HG02798 (cell line): ENCODE measurements at regions not wholly inside any gene's neighbourhood (a gene's known extent, or its start where the extent isn't known, plus 50 kb on each side); places are given as distances from the start of the nearest gene placed in this dataset.
"Not testable (repeated sequence)": the region's sequence is repeated elsewhere in the genome, so short reads cannot be mapped to it uniquely, and the experiment has no call there.

Source experiments
- ATAC-seq: cut with Tn5 transposase; IDR thresholded peaks from one replicate; pipeline ENCODE4 v1.9.1; 2021; ENCODE audit warnings: mild to moderate bottlenecking; ENCODE audit not compliant: unreplicated experiment, poor library complexity

DNA sequence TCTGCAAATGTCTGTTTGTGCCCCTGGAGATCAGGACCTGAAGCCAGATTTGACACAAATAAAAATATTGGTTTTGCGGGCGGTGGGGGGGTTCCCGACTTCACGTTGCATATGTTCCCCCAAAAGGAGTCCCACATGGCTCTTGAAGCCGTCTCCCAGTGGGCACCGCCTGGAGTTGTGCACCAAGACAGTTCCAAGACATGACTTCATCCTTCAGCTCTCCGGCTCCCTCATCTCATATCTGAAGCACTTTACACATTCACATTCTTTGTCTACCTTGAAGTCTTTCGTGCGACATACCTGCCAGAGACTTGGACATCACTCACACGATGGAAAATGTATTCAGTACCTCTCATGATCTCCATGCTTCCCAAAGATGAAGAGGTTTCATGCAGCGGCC is 362.8 kb upstream of the FOXK1 start:
- no peak for ATAC-seq

DNA sequence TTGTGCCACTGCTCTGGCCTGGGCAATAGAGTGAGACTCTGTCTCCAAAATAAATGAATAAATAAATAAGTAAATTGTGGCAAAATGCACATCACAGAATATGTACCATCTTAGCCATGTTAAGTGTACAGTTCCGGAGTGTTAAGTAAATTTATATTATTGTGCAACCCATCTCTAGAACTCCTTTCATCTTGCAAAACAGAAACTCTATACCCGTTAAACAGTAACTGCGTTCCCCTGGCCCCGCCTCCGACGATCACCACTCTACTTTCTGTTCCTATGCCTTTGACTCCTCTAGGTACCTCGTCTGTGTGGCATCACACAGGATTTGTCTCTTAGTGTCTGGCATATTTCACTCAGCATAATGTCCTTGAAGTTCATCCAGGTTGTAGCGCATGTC is 356.4 kb upstream of the FOXK1 start:
- no peak for ATAC-seq

DNA sequence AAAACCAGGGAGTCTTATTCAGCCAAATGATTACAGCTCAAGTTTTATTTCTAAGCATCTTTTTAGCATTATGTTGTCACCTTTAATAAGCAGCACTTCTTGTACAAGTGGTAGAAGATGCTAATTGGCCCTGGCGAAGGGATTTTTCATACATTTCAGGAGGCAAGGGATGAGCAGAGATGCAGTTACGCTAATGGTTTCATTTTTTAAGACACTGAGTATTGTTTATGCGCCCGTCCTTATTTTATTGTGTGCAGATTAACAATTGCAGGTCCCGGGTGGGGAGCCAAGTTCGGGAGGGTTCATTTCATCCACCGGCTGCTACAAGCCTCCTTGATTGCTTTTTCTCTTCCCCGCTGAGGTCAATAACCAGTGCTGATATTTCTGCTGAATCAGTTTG is 350.4 kb upstream of the FOXK1 start:
- no peak for ATAC-seq

DNA sequence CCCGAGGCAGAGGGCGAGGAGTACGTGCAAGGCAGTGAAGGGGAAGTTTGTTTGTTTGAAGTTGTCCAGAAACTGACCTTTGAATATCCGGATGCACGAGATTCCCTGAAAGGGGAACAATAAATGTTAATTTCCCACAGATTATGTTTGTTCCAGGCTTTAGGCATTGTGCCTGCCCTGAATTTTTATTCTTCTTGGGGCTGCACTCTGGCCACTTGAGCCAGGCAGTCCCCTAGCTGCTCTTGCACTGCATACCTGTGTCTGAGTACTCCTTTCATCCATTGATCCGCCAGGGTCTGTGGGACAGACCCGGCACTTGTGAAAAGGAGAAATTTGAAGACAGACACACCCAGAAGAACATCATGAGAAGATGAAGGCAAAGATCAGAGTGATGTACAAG is 343.5 kb upstream of the FOXK1 start:
- no peak for ATAC-seq

DNA sequence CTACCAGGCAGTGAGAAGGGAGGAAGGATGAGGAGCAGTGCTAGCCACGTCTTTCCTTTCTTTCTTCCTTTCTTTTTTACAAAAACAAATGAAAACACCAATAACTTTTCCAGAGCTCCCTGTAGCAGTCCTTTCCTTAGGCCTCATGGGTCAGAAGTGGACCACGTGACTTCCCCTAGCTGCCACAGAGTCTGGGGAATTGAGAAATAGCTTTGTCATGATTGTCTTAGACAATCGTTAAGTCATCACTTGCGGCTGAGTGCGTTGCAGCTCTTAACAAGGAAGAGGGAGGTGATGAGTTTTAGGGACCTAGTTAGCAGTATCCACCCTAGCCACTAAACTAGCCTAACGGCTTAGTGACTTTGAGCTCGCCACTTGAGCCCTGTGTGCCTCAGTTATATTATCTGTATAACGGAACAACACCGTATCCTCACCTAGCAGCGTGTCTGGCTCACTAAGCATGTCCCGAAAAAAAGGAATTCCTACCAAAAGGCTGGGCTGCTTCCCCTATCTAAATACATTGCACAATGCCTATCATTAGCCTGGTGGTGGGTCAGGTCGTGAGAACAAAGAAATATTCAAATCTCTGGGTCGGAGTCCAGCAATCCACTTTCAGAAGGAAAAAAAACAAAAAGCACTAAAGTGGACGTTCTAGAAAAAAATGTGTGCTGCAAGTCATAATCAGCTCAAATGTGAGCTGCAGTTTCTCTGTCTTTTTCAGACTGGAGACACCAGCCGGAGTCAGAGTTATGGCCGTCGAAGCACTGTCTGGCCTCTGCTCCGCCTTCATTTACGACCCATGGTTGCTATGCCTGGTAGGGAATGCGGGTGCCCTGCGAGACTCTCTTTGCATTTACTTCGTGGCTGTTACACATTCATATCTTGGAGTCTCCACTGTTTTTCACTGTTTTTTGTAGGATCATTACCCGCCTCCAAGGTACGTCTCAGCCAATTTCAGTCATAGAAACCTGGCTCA is 338.5 kb upstream of the FOXK1 start:
- no peak for ATAC-seq

DNA sequence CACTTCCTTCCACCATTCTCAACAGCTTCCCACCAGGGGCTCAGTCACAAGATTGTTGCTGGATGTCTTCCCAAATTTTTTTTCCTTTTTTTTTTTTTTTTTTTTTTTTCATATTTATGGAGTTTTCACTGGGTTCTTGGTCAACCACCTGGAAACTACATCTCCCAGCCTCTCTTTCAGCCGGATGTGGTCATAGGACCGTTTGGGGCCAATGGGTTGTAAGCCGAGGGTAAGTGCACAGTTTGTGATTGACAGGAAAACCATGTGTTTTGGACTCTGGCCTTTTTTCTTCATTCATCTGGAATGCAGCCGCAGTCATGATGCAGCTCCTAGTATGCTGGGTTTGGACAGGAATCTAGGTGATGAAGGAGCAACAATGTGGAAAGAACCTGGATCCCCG is 337.1 kb upstream of the FOXK1 start:
- ATAC-seq = no peak

DNA sequence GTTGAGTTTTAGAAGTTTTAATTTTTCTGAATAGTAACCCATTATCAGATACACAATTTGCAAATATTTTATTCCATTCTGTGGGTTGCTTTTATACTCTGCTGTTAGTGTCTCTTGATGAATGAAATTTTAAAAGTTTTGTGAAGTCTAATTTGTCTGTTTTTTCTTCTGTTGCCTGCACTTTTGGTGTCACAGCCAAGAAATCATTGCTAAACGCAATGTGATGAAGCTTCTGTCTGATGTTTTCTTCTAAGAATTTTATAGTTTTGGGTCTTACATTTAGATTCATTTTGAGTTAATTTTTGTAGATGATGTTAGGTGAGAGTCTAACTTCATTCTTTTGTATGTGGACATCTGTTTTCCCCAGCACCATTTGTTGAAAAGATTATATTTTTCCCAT is 330.0 kb upstream of the FOXK1 start:
- no peak for ATAC-seq

DNA sequence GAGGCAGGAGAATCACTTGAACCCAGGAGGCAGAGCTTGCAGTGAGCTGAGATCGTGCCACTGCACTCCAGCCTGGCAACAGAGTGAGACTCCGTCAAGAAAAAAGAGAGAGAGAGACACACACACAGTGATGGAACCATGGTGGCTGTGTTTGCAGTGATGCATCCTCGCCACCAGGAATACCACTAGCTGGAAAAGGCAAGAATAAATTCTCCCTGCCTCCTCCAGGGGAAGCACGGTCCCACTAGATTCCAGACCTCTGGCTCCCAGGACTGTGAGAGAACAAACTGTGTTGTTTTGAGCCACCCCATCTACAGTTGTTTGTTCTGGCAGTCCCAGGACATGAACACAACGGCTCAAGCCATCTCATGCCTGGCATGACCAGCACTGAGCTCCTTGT is 320.3 kb upstream of the FOXK1 start:
- no peak for ATAC-seq

DNA sequence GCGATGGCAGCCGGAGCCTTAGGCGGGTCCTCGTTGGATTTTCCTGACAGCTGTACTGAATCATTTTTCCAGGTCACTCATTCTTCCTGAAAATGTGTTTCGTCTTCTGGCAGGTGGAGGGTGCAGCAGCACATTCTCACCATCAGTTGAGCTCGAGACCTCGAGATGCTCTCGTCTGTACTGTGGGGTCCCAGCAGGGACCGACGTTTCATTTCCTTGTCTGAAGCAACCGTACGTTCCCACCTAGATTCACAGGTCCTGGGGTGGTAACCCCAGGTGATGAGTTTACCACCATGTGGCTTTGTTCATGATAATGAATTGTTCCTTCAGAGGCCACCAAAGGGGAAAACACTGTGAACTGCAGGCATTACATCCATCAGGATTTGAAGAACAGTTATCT is 298.5 kb upstream of the FOXK1 start:
- no peak for ATAC-seq

DNA sequence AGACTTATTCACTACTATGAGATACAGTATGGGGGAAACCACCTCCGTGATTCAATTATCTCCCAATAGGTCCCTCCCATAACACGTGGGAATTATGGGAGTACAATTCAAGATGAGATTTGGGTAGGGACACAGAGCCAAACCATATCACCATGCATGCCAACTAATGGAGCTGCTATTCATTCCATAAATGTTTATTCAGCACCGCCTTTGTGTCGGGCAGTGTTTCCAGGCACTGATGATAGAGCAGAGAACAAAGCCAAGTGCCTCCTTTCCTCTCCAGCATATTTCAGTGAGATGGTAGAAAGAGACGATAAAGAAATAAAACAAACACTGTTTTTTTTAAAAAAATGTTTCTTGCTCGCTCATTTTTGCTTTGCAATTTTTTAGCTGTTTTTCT is 295.9 kb upstream of the FOXK1 start:
- no peak for ATAC-seq

DNA sequence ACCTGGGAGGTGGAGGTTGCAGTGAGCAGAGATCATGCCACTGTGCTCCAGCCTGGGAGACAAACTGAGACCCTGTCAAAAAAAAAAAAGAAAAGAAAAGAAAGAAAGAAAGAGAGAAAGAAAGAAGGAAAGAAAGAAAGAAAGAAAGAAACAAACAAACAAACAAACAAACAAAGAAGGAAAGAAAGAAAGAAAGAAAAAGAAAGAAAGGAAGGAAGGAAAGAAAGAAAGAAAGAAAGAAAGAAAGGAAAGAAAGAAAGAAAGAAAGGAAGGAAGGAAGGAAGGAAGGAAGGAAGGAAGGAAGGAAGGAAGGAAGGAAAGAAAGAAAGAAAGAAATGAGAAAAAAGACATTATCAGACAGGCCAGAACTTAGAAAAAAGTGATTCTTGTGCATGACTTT is 291.0 kb upstream of the FOXK1 start:
- ATAC-seq = not testable (repeated sequence)

DNA sequence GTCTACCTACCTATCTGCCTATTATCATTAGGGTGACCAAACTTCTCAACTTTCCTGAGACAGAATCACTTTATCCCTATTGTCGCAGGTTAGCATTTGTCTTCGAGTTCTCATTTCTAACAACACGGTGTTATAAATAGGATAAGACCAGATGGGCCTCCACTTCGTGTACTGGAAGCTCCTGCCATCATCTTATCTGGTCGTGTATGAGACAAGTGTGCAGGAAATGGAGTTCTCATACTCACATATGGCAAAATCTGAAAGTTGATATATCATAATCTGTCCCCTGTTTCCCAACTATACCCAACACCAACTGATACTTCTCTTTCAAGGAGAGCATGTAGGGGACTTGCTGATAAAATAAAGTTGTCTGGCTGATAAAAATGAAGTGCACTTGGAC is 287.4 kb upstream of the FOXK1 start:
- no peak for ATAC-seq

DNA sequence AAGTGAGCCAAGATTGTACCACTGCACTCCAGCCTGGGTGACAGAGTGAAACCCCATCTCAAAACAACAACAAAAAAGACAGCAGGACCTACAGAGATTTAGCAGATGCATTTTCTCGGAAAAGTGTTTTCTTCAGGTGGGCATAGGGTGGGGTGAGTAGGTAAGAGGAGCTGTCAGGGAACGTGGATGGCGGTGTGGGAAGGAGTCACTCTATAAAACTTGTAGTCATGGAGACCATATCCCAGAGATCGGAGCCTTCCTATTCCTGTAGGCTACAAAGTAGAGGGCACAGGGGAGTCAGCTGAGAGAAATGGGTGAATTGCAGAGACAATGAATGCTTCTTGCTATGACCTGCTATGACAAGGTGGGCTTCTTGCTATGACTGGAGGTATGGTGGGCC is 283.0 kb upstream of the FOXK1 start:
- ATAC-seq = no peak

DNA sequence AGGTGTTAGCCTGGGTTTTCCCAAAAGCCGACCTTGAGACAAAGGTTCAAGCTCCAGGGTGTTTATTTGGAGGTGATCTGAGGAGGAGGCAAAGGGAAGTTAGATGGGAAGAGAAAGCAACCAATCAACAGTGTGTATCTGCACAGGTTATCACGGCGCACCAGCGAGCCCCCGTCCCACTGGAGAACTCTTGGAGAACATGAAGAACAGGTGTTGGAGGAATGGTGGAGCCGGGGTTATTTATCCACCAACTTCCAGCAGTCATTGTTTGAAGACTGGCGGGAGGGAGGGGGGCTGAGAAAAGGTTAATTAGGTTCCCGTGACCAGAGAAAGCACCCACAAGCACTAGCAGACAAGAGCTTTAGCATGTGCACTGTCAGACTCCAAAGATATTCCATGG is 282.5 kb upstream of the FOXK1 start:
- ATAC-seq = no peak

DNA sequence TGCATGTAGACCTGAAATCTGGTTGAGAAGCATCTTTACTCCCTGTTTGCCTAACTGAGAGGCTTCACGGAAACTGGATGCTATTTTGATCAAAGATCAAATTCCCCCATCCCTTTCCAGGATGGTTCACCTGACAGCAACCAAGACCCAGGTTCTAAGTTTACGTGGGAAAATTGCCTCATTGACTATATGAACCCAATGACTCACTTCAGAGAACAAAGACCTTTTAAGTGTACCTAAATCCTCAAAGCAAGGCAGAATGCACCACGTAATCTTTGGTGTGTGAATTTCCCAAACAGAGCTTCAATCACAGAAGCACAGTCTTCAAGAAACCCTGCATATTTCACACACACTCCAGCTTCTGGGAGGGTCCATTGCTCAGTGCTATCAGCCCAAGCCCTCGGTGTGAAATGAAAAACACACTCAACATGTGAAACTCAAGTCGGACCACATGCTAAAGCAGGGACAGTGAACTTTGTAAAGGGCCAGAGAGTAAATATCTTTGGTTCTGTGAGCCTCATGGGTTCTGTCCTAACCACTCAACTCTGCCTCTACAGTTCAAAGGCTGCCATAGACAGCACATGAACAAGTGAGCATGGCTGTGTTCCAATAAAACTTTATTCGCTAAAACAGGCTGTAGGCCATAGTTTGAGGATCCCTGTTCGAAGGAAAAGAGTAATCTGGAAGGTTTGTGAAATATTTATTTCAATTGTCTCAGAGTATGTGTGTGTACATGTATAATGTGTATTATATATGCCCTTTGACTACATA is 275.6 kb upstream of the FOXK1 start:
- ATAC-seq = no peak

DNA sequence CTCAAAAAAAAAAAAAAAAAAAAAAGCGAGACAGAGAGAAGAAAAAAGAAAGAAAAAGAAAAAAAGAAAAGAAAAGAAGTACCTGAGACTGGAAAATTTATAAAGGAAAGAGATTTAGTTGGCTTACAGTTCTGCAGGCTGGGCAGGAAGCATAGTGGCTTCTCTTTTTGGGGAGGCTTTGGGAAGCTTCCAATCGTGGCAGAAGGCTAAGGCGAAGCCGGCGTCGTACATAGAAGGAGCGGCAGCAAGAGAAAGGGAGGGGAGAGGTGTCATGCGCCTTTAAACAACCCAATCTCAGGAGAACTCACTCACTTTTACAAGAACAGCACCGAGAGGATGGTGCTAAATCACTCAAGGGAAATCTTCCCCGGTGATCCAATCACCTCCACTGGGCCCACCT is 272.1 kb upstream of the FOXK1 start:
- ATAC-seq = no peak

DNA sequence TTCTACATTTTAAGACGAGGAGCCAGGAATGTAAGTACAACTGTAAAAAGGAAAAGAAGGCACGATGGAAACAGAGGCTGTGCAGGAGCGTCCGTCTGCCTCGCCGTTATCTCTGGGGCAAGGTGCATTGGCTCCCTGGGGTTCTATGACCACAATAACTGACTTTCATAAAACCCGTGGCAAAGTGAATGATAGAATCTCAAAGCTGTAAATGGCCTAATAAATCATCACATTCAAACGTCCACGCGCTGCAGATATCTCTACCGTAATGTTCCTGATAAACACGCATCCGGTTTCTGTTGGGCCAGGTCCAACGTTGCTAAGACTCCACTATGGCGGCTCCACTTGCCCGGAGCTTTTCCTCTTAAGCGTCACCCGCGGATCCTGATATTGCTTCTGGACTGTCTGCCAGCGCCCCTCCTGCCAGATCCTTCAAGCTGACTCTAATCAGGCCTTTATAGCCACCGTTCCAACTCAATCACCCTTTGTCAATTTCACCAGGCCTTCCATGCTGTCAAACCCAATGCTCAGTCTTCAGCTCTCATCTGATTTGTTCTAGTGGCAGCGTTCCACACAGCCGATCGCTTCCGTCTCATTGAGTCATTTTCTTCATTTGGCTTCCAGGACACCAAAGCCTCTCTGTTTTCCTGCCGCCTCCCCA is 265.6 kb upstream of the FOXK1 start:
- ATAC-seq = no peak

DNA sequence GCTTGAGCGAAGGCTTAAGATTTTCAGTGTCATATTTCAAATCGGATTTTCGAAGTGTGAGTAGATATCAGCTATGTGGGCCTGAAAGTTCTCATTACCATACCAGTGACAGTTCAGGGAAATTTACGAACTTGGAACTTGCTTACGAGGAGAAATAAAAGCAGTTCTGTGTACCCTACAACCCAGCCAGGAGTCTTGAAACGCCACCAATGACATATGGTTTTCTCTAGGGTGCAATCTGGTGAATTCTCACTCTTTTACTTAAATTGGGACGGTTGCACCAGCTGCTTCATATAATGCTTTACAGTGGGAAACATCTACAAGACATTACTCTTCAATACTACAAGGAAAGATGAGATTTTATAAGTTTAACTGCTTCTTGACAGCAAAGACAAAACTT is 253.6 kb upstream of the FOXK1 start:
- no peak for ATAC-seq

DNA sequence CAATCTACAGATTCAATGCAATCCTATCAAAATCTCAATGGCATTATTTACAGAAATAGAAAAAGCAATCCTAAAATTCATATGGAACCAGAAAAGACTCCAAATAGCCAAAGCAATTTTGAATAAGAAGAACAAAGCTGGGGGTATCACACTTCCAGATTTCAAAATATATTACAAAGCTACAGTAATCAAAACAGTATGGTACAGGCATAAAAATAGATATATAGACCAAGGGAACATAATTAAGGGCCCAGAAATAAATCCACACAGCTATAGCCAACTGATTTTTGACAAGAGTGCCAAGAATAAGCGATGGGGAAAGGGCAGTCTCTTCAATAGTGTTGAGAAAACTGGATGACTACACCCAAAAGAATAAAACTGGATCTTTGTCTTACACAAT is 251.9 kb upstream of the FOXK1 start:
- ATAC-seq = no peak

DNA sequence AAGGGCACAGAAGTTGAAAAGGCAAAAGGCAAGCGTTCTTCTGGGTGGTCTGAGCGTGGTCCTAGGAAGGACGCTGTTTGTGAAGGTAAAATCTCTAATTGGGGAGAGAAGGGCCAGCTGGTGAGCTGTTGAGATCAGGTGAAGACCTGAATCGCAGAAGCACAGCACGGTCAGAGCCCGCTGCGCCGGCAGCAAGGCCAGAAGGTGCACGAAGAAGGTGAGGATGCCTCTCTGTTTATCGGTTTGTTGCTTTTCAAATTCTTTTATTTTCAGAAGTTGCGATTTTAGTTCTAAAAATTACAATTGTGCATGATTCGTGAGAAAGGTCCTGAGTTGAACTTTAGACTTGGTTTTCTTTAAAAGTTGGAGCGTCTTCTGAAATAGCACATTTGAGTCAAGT is 247.8 kb upstream of the FOXK1 start:
- ATAC-seq = no peak

DNA sequence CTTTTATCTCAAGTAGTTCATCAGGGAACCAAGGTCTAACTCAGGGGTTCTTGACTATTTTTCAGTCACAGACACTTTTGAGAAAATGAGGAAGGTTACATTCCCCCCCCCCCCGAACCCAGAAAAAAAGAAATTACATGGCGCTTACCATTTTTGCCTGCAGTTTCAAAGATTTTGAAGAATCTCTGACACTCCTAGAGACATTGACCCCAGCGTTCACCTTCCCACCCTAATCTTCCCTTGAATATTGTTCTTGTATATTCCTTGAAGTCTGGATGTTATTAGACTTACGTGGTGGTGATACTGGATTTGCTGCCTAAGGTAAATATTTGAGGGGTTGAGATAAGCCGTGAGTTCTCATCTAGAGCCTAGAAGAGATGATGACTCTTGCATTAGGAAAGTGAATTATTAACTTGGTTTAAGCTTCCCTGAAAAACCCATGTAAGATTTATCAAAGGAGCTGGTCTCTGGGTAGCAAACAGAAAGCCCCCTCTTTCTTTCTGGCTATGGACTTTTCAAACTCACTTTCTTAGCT is 245.7 kb upstream of the FOXK1 start:
- no peak for ATAC-seq
